OCI-LY3 (cell line): ENCODE measurements at regions not wholly inside any gene's neighbourhood (a gene's known extent, or its start where the extent isn't known, plus 50 kb on each side); places are given as distances from the start of the nearest gene placed in this dataset.

ENCODE experiments used
- CTCF ChIP-seq: fragments of 200-600, 300-600 bp; sonication (generic); IDR thresholded peaks from 2 replicates; pipeline ENCODE4 v1.5.1; 2014; ENCODE audit warnings: antibody characterized with exemption, low read length, low read depth
- EZH2phosphoT487 ChIP-seq: fragments of 200-600 bp; shearing (Covaris generic); IDR thresholded peaks from 2 replicates; pipeline ENCODE4 v1.6.1; 2018; ENCODE audit warnings: antibody characterized with exemption, mixed run types, low read depth

DNA sequence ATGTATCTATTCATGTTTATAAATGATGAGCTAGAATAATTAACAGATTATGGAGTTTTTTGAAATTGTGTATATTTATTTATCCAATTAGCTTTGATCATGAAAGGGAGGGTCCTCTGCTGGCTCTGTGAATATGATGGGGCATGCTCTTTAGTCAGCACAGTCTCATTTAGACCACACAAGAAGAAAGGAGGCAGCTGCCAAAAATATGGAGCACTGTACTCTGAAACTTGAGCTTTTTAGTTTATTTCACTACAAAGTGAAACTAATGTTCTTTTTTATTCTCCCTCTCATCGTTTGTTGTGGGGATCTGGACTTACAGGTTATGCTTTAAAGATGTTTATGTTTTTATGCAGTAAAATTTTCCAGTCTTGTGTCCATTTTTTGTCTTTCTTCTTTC is 266.9 kb upstream of the GULP1 start:
- TF ChIP-seq CTCF (no peak), EZH2phosphoT487 (no peak)
